Astrocyte (in vitro differentiated cells and primary cell): ENCODE measurements at regions not wholly inside any gene's neighbourhood (a gene's known extent, or its start where the extent isn't known, plus 50 kb on each side); places are given as distances from the start of the nearest gene placed in this dataset.
A peak's percentile ranks its signal among the peaks of the same experiment; 100 is the strongest.

Source experiments
- DNase-seq: peaks from one replicate; pipeline ENCODE4 v3.0.0-alpha.2; 2010; ENCODE audit warnings: low read depth
- FAIRE-seq: peaks from 2 replicates; lab custom pipeline; 2011; peaks lifted over from hg19 to GRCh38; lab: Jason Lieb, UNC
- H2AFZ ChIP-seq: 2 replicates; pipeline ENCODE4 v1.6.0; 2012; ENCODE audit warnings: low read depth, low read length, inconsistent platforms
- H3K27ac ChIP-seq: 2 replicates; pipeline ENCODE4 v1.5.1; 2011; ENCODE audit warnings: low read depth, low read length, inconsistent platforms
- H3K27me3 ChIP-seq: 2 replicates; pipeline ENCODE4 v1.6.0; 2011; ENCODE audit warnings: low read length, inconsistent platforms; ENCODE audit not compliant: insufficient read depth
- H3K36me3 ChIP-seq: 2 replicates; pipeline ENCODE4 v1.5.1; 2011; ENCODE audit warnings: low read length, inconsistent platforms; ENCODE audit not compliant: insufficient read depth
- H3K4me1 ChIP-seq: 2 replicates; pipeline ENCODE4 v1.5.1; 2011; ENCODE audit warnings: low read length, inconsistent platforms; ENCODE audit not compliant: insufficient read depth
- H3K4me2 ChIP-seq: 2 replicates; pipeline ENCODE4 v1.6.0; 2012; ENCODE audit warnings: low read length, inconsistent platforms
- H3K4me3 ChIP-seq: 2 replicates; pipeline ENCODE4 v1.5.1; 2011; ENCODE audit warnings: low read depth, mild to moderate bottlenecking, low read length, inconsistent platforms; ENCODE audit not compliant: insufficient read depth
- H3K79me2 ChIP-seq: 2 replicates; pipeline ENCODE4 v1.6.0; 2012; ENCODE audit warnings: mild to moderate bottlenecking, low read length, inconsistent platforms; ENCODE audit not compliant: insufficient read depth
- H3K9ac ChIP-seq: 2 replicates; pipeline ENCODE4 v1.6.0; 2012; ENCODE audit warnings: mild to moderate bottlenecking, low read length, inconsistent platforms
- H3K9me3 ChIP-seq: 2 replicates; pipeline ENCODE4 v1.5.1; 2012; ENCODE audit warnings: low read depth, mild to moderate bottlenecking, low read length, inconsistent platforms; ENCODE audit not compliant: insufficient read depth
- H4K20me1 ChIP-seq: 2 replicates; pipeline ENCODE4 v1.6.0; 2012; ENCODE audit warnings: low read length, inconsistent platforms; ENCODE audit not compliant: insufficient read depth
- H3K27ac Mint-ChIP-seq: one replicate; pipeline ENCODE4 v1.8.0; 2021; ENCODE audit warnings: mild to moderate bottlenecking, mixed read lengths; ENCODE audit not compliant: unreplicated experiment
- H3K27me3 Mint-ChIP-seq: one replicate; pipeline ENCODE4 v1.8.0; 2021; ENCODE audit warnings: low read depth, mixed read lengths; ENCODE audit not compliant: unreplicated experiment
- H3K36me3 Mint-ChIP-seq: one replicate; pipeline ENCODE4 v1.8.0; 2021; ENCODE audit warnings: low read depth, mixed read lengths; ENCODE audit not compliant: unreplicated experiment
- H3K4me1 Mint-ChIP-seq: one replicate; pipeline ENCODE4 v1.8.0; 2021; ENCODE audit warnings: low read depth, mixed read lengths; ENCODE audit not compliant: unreplicated experiment
- H3K4me3 Mint-ChIP-seq: one replicate; pipeline ENCODE4 v1.8.0; 2021; ENCODE audit warnings: mild to moderate bottlenecking, moderate library complexity, mixed read lengths; ENCODE audit not compliant: unreplicated experiment
- H3K9me3 Mint-ChIP-seq: one replicate; pipeline ENCODE4 v1.8.0; 2021; ENCODE audit warnings: mild to moderate bottlenecking, mixed read lengths; ENCODE audit not compliant: unreplicated experiment
- CTCF ChIP-seq: IDR thresholded peaks from 2 replicates; pipeline ENCODE4 v1.5.1; 2011; ENCODE audit warnings: low read depth, mild to moderate bottlenecking, inconsistent platforms, low read length, moderate library complexity; ENCODE audit not compliant: insufficient read depth
- EZH2 ChIP-seq: IDR thresholded peaks from 2 replicates; pipeline ENCODE4 v1.6.1; 2012; ENCODE audit warnings: mild to moderate bottlenecking, low read length, inconsistent platforms; ENCODE audit not compliant: insufficient read depth

GRCh38 chr4:17033768-17034181, 135.3 kb upstream of the LDB2 start:
- FAIRE-seq = no peak

GRCh38 chr4:17033025-17033767, 134.8 kb upstream of the LDB2 start:
- H3K27me3 ChIP-seq = no peaks in the 10 kb centered on the region
- H4K20me1 ChIP-seq = no peaks in the 10 kb centered on the region
- no peak overlapping the region for H3K27ac Mint-ChIP-seq
- TF ChIP-seq EZH2 (no peak), CTCF (no peak)
- peaks cover 18% of the 10 kb centered on the region for H3K4me1 Mint-ChIP-seq
- FAIRE-seq (no peak), DNase-seq (peak; percentile 74)
- H3K36me3 ChIP-seq = no peaks in the 10 kb centered on the region
- H3K4me3 Mint-ChIP-seq = no peak overlapping the region
- H3K9ac ChIP-seq = no peak overlapping the region
- H3K27ac ChIP-seq = no peak overlapping the region
- peaks cover 3% of the 10 kb centered on the region for H3K9me3 ChIP-seq
- no peaks in the 10 kb centered on the region for H3K36me3 Mint-ChIP-seq
- H3K4me1 ChIP-seq = peaks cover 11% of the 10 kb centered on the region
- H3K4me3 ChIP-seq = no peak overlapping the region
- peaks cover 5% of the 10 kb centered on the region for H3K9me3 Mint-ChIP-seq
- H3K79me2 ChIP-seq = no peaks in the 10 kb centered on the region
- H2AFZ ChIP-seq = no peak overlapping the region
- H3K27me3 Mint-ChIP-seq = no peaks in the 10 kb centered on the region
- H3K4me2 ChIP-seq = no peak overlapping the region

More at GRCh38 chr4:17033768-17034181, 135.3 kb upstream of the LDB2 start:
- peak; percentile 41 for DNase-seq
- no peak overlapping the region for H3K4me3 Mint-ChIP-seq
- no peaks in the 10 kb centered on the region for H3K27me3 ChIP-seq
- no peaks in the 10 kb centered on the region for H3K9me3 ChIP-seq
- H3K4me2 ChIP-seq = no peak overlapping the region
- TF ChIP-seq EZH2 = no peak
- no peak overlapping the region for H3K9ac ChIP-seq
- H2AFZ ChIP-seq = no peak overlapping the region
- H3K27ac ChIP-seq = no peak overlapping the region
- H4K20me1 ChIP-seq = no peaks in the 10 kb centered on the region
- H3K4me1 ChIP-seq = peaks cover 9% of the 10 kb centered on the region
- no peak overlapping the region for H3K27ac Mint-ChIP-seq
- no peak overlapping the region for H3K4me3 ChIP-seq
- peaks cover 4% of the 10 kb centered on the region for H3K9me3 Mint-ChIP-seq
- H3K4me1 Mint-ChIP-seq = peaks cover 18% of the 10 kb centered on the region
- no peaks in the 10 kb centered on the region for H3K79me2 ChIP-seq
- no peaks in the 10 kb centered on the region for H3K36me3 Mint-ChIP-seq
- H3K27me3 Mint-ChIP-seq = no peaks in the 10 kb centered on the region
- no peaks in the 10 kb centered on the region for H3K36me3 ChIP-seq

- Mint-ChIP-seq H3K36me3 (peaks cover 2% of the 10 kb centered on the region), H3K9me3 (peaks cover 10% of the 10 kb centered on the region), H3K27ac (peak overlapping the region; percentile 60), H3K4me1 (peaks cover 26% of the 10 kb centered on the region), H3K27me3 (no peaks in the 10 kb centered on the region), H3K4me3 (no peak overlapping the region)
- no peak for TF ChIP-seq CTCF
- TF ChIP-seq EZH2 = no peak
- Histone ChIP-seq H3K36me3 (no peaks in the 10 kb centered on the region), H3K4me1 (peaks cover 22% of the 10 kb centered on the region), H3K27me3 (no peaks in the 10 kb centered on the region), H2AFZ (no peak overlapping the region), H3K4me3 (no peak overlapping the region), H3K9me3 (peaks cover 4% of the 10 kb centered on the region), H3K9ac (peak overlapping the region; percentile 5), H4K20me1 (no peaks in the 10 kb centered on the region), H3K4me2 (peak overlapping the region; percentile 40), H3K27ac (peak overlapping the region; percentile 61), H3K79me2 (no peaks in the 10 kb centered on the region)
- peak; percentile 92 for FAIRE-seq
- peak; percentile 97 for DNase-seq
Measured at GRCh38 chr4:17030543-17030942, 132.1 kb upstream of the LDB2 start.
